HG02938 (cell line): ENCODE measurements at regions not wholly inside any gene's neighbourhood (a gene's known extent, or its start where the extent isn't known, plus 50 kb on each side); places are given as distances from the start of the nearest gene placed in this dataset.

ENCODE experiments used
- ATAC-seq: cut with Tn5 transposase; IDR thresholded peaks from one replicate; pipeline ENCODE4 v1.9.1; 2021; ENCODE audit warnings: mild to moderate bottlenecking, moderate library complexity; ENCODE audit not compliant: unreplicated experiment

GRCh38 chr2:45074713-45075112, 65.5 kb upstream of the SIX2 start:
- ATAC-seq, result no peak

- ATAC-seq, result no peak
Measured at GRCh38 chr2:45072862-45073237, 63.6 kb upstream of the SIX2 start.

- ATAC-seq, result no peak
Measured at GRCh38 chr2:45072064-45072861, 63.0 kb upstream of the SIX2 start.

- ATAC-seq, result no peak
Measured at GRCh38 chr2:45070113-45070652, 60.9 kb upstream of the SIX2 start.

DNA sequence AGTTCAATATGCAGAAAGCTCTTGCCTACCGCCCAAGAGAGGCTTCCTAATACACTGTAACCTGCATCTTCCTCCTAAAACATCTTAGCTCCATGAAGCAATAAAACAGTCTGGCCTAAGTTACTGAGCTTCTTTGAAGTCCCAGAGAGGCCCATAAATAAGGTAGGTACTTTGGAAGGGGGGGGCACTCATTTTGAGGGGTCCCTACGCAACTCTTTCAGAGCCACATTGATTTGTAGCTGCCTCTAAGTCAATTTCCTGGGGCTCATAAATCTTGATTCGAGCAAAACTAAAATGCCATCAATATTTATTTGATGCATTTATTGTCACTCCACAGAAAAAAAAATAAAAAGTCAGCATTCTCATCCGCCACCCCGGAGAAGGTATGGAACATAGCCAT, 60.4 kb upstream of the SIX2 start:
- ATAC-seq, result no peak

- ATAC-seq, result no peak
Measured at GRCh38 chr2:45068571-45069140, 59.4 kb upstream of the SIX2 start.

GRCh38 chr2:45067859-45068570, 58.8 kb upstream of the SIX2 start:
- no peak for ATAC-seq
